Endodermal cell (in vitro differentiated cells): ENCODE measurements at regions not wholly inside any gene's neighbourhood (a gene's known extent, or its start where the extent isn't known, plus 50 kb on each side); places are given as distances from the start of the nearest gene placed in this dataset.
"Not testable (repeated sequence)": the region's sequence is repeated elsewhere in the genome, so short reads cannot be mapped to it uniquely, and the experiment has no call there.

Experiments
- DNase-seq: peaks from one replicate; pipeline ENCODE4 v3.0.0-alpha.2; 2017
- H3K27ac ChIP-seq: 2 replicates; pipeline ENCODE4 v1.5.1; 2013; ENCODE audit warnings: mild to moderate bottlenecking, low read depth, low read length, moderate library complexity
- H3K27me3 ChIP-seq: 2 replicates; pipeline ENCODE4 v1.6.1; 2013; ENCODE audit warnings: mild to moderate bottlenecking, low read length, moderate library complexity; ENCODE audit not compliant: insufficient read depth, control insufficient read depth, poor library complexity, severe bottlenecking
- H3K36me3 ChIP-seq: 2 replicates; pipeline ENCODE4 v1.7.0; 2013; ENCODE audit warnings: mild to moderate bottlenecking, low read length, moderate library complexity; ENCODE audit not compliant: control insufficient read depth, insufficient read depth
- H3K4me1 ChIP-seq: one replicate; pipeline ENCODE4 v1.7.0; 2013; ENCODE audit warnings: low read length; ENCODE audit not compliant: control insufficient read depth, insufficient read depth
- H3K4me3 ChIP-seq: 2 replicates; pipeline ENCODE4 v1.5.1; 2013; ENCODE audit warnings: mild to moderate bottlenecking, low read length, moderate library complexity
- H3K9ac ChIP-seq: 2 replicates; pipeline ENCODE4 v1.6.1; 2013; ENCODE audit warnings: mild to moderate bottlenecking, low read length, moderate library complexity; ENCODE audit not compliant: poor library complexity, severe bottlenecking; ENCODE audit errors: extremely low read depth
- H3K9me3 ChIP-seq: 2 replicates; pipeline ENCODE4 v1.6.1; 2013; ENCODE audit warnings: mild to moderate bottlenecking, low read length, moderate library complexity; ENCODE audit not compliant: control insufficient read depth
- H3K27ac Mint-ChIP-seq: 2 replicates; pipeline ENCODE4 v1.8.0; 2020; ENCODE audit warnings: mixed read lengths
- H3K27me3 Mint-ChIP-seq: 2 replicates; pipeline ENCODE4 v1.8.0; 2021; ENCODE audit warnings: mild to moderate bottlenecking, mixed read lengths; ENCODE audit not compliant: insufficient read depth
- H3K36me3 Mint-ChIP-seq: 2 replicates; pipeline ENCODE4 v1.8.0; 2020; ENCODE audit warnings: low read depth, mixed read lengths
- H3K4me1 Mint-ChIP-seq: 2 replicates; pipeline ENCODE4 v1.8.0; 2020; ENCODE audit warnings: mixed read lengths
- H3K4me3 Mint-ChIP-seq: 2 replicates; pipeline ENCODE4 v1.8.0; 2020; ENCODE audit warnings: mild to moderate bottlenecking, moderate library complexity, mixed read lengths
- H3K9me3 Mint-ChIP-seq: 2 replicates; pipeline ENCODE4 v1.8.0; 2020; ENCODE audit warnings: mild to moderate bottlenecking, mixed read lengths
- CTCF ChIP-seq: fragments of 200-600 bp; sonication (generic); conservative IDR thresholded peaks from 2 replicates; pipeline ENCODE4 v1.5.0; 2021; ENCODE audit warnings: antibody characterized with exemption, mild to moderate bottlenecking
- WGBS, 2 experiments: methylation state at CpG; one replicate each; pipeline versions ENCODE4 v1.1.5 to v1.1.7; 2013; ENCODE audit warnings: missing lambda C conversion rate in 2 of 2, mixed read lengths in 1 of 2; ENCODE audit not compliant: insufficient coverage in 1 of 2, insufficient read length in 1 of 2; 5-methylcytosine and 5-hydroxymethylcytosine counted together

GRCh38 chr10:61039868-61040267 lies 95.9 kb upstream of the RHOBTB1 start:
- TF ChIP-seq CTCF, result no peak
- DNase-seq, result no peak
- H3K27me3 ChIP-seq, result no peaks in the 10 kb centered on the region
- no peak overlapping the region for H3K4me3 Mint-ChIP-seq
- 100% methylated on average over 1 of the region's 1 CpG; no CpG with 5 or more reads in 1 of the 2 experiments for WGBS, 2 experiments
- H3K9me3 ChIP-seq, result no peaks in the 10 kb centered on the region
- no peak overlapping the region for H3K4me3 ChIP-seq
- no peak overlapping the region for H3K27ac Mint-ChIP-seq
- no peak overlapping the region for H3K9ac ChIP-seq
- H3K36me3 ChIP-seq, result no peaks in the 10 kb centered on the region
- H3K4me1 ChIP-seq, result no peaks in the 10 kb centered on the region
- H3K4me1 Mint-ChIP-seq, result peaks cover 6% of the 10 kb centered on the region
- H3K27me3 Mint-ChIP-seq, result peaks cover 1% of the 10 kb centered on the region
- H3K9me3 Mint-ChIP-seq, result peaks cover 20% of the 10 kb centered on the region
- no peak overlapping the region for H3K27ac ChIP-seq
- no peaks in the 10 kb centered on the region for H3K36me3 Mint-ChIP-seq

- H3K4me1 Mint-ChIP-seq, H3K4me1 ChIP-seq, H3K27ac Mint-ChIP-seq, H3K4me3 ChIP-seq, H3K36me3 Mint-ChIP-seq, H3K27ac ChIP-seq, H3K27me3 Mint-ChIP-seq, H3K27me3 ChIP-seq, H3K9ac ChIP-seq, H3K4me3 Mint-ChIP-seq, H3K36me3 ChIP-seq, H3K9me3 ChIP-seq, DNase-seq: not testable (repeated sequence)
- WGBS, 2 experiments, result 95 to 98% methylated on average over 12 to 16 of the region's 16 CpGs
- H3K9me3 Mint-ChIP-seq, result peaks cover 20% of the 10 kb centered on the region
Measured at GRCh38 chr10:61037261-61037830, 93.4 kb upstream of the RHOBTB1 start.

- H3K9ac ChIP-seq, H3K27me3 Mint-ChIP-seq, H3K4me1 ChIP-seq, H3K36me3 ChIP-seq, H3K4me3 Mint-ChIP-seq, H3K9me3 ChIP-seq, H3K27ac Mint-ChIP-seq, H3K4me1 Mint-ChIP-seq, H3K4me3 ChIP-seq, H3K27me3 ChIP-seq, H3K27ac ChIP-seq, H3K36me3 Mint-ChIP-seq: not testable (repeated sequence)
- 60 to 95% methylated on average over 1 to 3 of the region's 3 CpGs for WGBS, 2 experiments
- peak; percentile 51 for DNase-seq
- peaks cover 15% of the 10 kb centered on the region for H3K9me3 Mint-ChIP-seq
Measured at GRCh38 chr10:61036148-61036547, 92.2 kb upstream of the RHOBTB1 start.

GRCh38 chr10:61031341-61031740 lies 87.4 kb upstream of the RHOBTB1 start:
- WGBS, 2 experiments, result 93 to 95% methylated on average over 3 of the region's 3 CpGs
- H3K27me3 Mint-ChIP-seq, result no peaks in the 10 kb centered on the region
- TF ChIP-seq CTCF, result no peak
- no peak for DNase-seq
- Histone ChIP-seq H3K4me3 (no peak overlapping the region), H3K36me3 (no peaks in the 10 kb centered on the region), H3K27me3 (no peaks in the 10 kb centered on the region), H3K4me1 (no peaks in the 10 kb centered on the region), H3K9me3 (no peaks in the 10 kb centered on the region), H3K27ac (no peak overlapping the region), H3K9ac (no peak overlapping the region)
- H3K9me3 Mint-ChIP-seq, result no peaks in the 10 kb centered on the region
- peaks cover 6% of the 10 kb centered on the region for H3K4me1 Mint-ChIP-seq
- H3K36me3 Mint-ChIP-seq, result no peaks in the 10 kb centered on the region
- H3K27ac Mint-ChIP-seq, result no peak overlapping the region
- no peak overlapping the region for H3K4me3 Mint-ChIP-seq
